Activated T-cell treated with anti-CD3 and anti-CD28 coated beads, Interleukin-2, amount 50 U/mL, for 48 hours (primary cell): ENCODE measurements at regions not wholly inside any gene's neighbourhood (a gene's known extent, or its start where the extent isn't known, plus 50 kb on each side); places are given as distances from the start of the nearest gene placed in this dataset.
A peak's percentile ranks its signal among the peaks of the same experiment; 100 is the strongest.

Experiments
- DNase-seq, 2 experiments: peaks; one replicate each; pipeline ENCODE4 v3.0.0-alpha.2; 2020

GRCh38 chr17:79441356-79442160 lies 169.3 kb downstream of the RBFOX3 start:
- DNase-seq = no peak

GRCh38 chr17:79440251-79440650 lies 170.6 kb downstream of the RBFOX3 start:
- no peak for DNase-seq

DNA sequence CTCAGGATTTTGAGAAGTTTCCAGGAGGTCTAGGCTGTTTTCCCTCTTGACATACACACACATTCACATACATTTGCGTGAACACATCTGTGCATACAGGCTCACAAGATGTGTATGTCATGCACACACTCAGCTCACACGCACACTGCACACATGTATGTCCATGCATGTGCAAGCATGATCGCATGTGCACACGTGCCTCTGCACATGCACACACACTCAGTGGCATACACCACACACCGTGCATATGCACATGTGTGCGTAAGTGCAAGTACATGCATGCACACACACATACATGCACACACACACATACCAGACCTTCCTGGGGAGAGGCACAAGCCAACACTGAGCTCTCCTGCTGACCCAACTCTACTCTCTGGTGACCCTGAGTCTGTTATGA lies 171.4 kb downstream of the RBFOX3 start:
- DNase-seq = no peak

GRCh38 chr17:79438546-79439334 lies 172.1 kb downstream of the RBFOX3 start:
- no peak for DNase-seq

DNA sequence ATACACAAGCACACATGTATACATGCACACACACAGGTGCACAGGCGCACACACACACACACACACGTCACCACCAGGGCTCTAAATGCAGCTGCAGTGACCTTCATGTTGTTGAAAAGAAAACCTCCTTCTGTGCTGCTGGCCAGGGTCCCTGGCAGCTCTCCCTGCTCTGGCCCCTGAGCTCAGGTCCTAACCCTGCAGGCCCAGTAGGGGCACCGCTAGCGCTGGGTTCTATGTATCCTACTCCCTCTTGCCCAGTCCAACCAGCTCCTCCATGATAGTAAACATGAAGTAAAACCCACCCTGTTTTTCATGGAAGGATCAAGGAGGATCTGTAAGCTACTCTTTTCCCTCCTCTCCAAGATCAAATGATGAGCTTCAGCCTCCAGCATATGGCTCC lies 172.8 kb downstream of the RBFOX3 start:
- DNase-seq = no peak

DNA sequence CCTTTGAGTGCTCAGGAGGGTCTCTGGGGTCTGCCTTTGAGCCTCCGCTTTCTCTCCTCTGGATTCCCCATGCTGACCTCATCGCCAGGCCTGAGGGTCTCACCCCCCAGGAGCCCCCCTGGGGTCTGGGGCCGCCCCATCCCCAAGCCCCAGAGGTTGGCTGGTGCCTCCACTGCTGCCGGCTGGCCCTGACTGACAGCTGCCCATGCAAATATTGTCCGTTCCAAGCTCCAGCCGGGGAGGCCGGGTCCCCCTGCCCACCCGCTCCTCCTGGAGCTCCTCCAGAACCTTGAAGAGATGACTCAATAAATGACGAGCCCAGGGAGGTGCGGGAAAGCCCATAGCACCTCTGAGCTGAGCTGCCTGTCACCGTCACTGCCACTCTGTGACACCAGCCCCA lies 173.8 kb downstream of the RBFOX3 start:
- no peak for DNase-seq

DNA sequence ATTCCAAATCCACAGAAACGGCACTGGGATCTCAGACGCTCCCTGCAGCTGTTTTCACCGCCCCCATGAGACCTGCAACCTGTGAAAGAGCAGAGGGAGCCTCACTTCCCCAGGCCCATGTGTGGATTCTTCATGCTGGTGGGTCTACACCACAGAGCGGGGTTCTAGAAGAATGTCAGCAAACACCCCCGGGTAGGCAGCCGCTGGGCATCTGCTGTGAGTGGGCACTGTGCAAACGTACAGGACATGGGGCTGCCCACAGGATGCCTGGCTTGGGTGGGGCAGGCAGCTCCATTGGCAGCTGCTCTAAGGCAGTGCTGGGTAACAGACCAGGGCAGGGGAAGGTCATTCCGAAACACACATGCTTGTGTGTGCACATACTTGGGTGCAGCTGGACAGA lies 174.9 kb downstream of the RBFOX3 start:
- DNase-seq = no peak

GRCh38 chr17:79435296-79435695 lies 175.6 kb downstream of the RBFOX3 start:
- no peak for DNase-seq

DNA sequence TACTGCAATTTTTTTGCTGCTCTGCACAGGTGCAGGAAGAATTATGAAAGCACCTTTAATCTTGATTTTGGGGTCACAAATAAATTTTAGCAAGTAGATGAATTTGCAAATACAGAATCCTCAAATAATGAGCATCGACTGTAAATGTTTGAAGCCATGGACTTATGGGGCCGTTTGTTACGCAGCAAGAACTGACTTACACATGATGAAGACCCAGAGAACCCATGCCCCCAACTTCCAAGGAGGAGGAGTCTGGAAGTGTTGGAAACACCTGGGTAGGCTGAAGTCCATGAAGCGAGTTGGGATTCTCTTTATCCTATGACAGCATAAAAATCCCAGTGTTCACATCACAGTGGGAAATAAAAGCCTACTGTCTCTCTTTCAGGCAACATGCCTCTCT lies 176.6 kb downstream of the RBFOX3 start:
- no peak for DNase-seq

DNA sequence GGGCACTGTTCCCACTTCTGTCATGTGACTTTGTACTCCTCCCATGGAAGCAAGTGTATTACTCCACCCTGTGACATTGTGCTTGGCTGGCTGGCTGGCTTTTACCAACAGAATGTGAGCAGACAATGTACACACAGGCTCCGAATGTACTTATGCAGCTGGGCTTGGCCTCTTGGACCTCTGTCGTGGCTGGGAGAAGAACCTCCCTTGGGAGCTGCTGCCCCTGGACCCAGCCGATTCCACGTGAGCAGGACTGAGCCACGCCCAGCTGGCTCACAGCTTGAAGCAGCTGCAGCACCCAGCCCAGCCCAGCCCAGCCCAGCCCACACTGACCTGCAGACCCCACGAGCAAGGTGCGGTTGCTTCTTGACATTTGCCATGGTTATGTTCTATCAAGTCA lies 177.5 kb downstream of the RBFOX3 start:
- DNase-seq = no peak

GRCh38 chr17:79431175-79431574 lies 179.7 kb downstream of the RBFOX3 start:
- DNase-seq = no peak

GRCh38 chr17:79429864-79430494 lies 180.9 kb downstream of the RBFOX3 start:
- no peak for DNase-seq

DNA sequence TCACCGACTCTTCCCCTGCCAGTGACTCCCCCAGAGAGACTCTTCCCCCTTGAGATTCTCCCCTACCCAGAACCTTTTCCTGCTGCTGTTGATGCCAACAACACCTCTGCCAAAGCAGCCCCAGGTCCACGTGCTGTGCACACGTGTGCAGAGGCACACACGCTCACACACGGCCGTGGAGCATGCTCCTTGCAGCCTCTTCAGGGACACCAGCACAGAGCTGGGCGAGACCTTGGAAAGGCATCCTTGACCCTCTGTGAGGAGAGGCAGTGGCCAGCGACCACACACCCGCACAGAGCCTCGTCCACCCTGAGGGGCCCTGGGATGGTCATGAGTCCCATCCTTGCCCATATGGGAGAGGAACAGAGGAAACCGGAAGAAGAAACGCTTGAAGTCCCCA lies 181.9 kb downstream of the RBFOX3 start:
- DNase-seq = no peak

DNA sequence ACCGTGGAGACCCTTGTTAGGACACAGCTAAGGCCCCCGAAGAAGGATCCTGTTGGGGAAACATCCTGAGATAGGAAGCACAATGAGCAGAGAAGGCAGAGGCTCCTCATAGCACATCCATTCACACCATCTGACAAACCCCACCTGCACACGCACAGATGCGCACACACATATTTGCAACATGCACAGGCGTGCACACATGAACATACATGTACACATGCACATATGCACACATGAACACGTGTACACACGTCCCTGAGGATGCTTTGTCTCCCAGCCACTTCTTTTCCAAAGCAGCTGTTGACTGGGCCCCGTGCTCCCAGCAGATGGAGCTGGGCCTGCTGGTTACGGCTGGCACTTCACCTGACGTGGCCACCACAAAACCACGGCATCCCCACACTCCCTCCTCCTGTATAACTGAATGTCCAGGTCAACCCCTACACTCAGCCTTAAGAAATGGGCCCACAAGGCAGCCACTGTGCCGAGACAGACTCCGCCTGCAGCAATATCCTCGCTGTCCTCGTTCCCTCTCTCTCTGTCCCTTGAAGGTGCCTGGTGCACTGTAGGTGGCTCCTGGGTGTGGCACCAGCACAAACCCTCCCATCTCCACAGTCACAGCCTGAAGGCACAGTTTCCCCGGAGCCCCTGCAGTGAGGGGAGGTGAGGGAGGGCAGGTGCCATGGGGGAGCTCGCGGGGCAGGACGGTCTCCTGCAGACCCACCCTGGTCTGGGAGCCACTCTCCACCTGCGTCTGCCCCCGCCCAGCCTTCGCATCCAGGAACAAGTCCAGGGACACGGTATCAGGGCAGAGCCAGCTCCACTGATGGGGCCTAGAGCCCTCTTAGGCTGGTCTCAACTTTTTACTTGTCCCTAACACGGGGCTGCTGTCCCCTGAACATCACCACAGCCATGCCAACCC lies 183.0 kb downstream of the RBFOX3 start:
- DNase-seq = no peak

- DNase-seq = no peak
Observed at GRCh38 chr17:79425686-79426085, 185.2 kb downstream of the RBFOX3 start.

- no peak for DNase-seq
Observed at GRCh38 chr17:79424471-79425185, 186.2 kb downstream of the RBFOX3 start.

- DNase-seq = no peak
Observed at GRCh38 chr17:79423811-79424465, 186.9 kb downstream of the RBFOX3 start.

- DNase-seq = no peak
Observed at GRCh38 chr17:79422236-79422635, 188.6 kb downstream of the RBFOX3 start.

DNA sequence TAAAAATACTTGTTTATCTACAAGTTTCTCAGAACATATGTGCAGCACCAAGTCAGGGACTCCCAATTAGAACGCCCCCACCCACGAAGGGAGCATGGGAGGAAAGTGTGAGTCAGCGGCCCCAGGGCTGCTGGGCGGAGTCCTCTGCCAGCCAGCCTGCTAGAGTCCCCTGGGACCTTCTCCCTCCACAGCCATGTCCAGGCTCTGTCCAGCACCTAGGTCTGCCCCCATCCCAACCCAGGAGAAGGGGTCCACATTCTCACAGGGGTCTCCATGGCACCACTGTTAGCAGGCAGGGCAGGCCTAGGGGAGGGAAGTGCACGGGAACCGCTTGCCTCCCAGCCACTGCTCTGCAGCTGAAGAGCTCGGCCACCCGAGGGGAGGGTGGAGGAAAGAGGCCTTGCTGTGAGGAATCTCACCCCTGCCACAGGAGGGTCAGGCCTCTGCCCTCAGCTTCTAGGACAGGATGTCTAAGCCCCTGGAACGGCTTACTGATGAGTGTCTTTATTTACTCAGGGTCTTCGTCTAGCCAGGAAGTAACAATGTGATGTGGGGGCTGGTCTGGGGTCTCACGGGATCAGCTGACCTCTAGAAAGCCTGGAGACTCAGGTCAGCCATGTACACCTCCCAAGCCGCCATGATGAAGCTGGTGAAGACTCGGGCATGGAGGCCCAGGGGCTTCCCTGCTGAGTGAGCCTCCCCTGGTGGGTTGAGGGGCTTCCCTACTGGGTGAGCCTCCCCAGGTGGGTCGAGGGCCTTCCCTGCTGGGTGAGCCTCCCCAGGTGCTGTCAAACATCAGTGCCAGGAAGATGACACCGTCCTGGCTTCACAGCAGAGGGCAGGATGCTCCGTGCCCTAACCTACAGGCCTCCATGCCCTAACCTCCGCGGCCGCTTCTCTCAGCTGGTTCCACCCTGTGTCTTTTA lies 190.3 kb downstream of the RBFOX3 start:
- peak; percentile 47 to 54 for DNase-seq

DNA sequence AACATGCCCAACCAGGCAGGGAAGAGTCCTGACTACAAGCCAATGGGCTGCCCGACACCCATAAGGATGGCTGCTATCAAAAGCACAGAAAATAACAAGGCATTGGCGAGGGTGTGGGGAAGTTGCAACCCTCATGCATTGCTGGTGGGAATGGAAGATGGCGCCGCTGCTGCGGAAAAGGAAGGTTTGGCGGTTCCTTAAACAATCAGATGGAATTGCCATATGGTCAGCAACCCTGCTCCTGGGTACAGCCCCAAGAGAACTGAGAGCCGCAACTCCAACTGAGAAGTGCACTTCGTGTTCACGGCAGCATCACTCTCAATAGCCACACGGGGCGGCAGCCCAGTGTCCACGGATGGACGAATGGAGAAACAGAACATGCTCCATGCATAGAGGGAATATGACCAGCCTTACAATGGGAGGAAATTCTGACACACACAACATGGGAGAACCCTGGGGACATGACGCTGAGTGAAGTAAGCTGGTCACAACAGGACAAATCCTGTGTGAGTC lies 193.3 kb downstream of the RBFOX3 start:
- no peak for DNase-seq
